Mucosa of rectum (tissue), 2 donors: ENCODE measurements at regions not wholly inside any gene's neighbourhood (a gene's known extent, or its start where the extent isn't known, plus 50 kb on each side); places are given as distances from the start of the nearest gene placed in this dataset.

Source experiments
- H3K27ac ChIP-seq, 2 donors: one replicate each; pipeline ENCODE4 v1.7.0; 2013; ENCODE audit warnings: inconsistent platforms in 2 of 2, low read depth in 2 of 2, low read length in 2 of 2
- H3K27me3 ChIP-seq, 2 donors: one replicate each; pipeline ENCODE4 v1.7.0; 2013; ENCODE audit warnings: low read length in 2 of 2; ENCODE audit not compliant: control insufficient read depth in 2 of 2, insufficient read depth in 2 of 2
- H3K36me3 ChIP-seq, 2 donors: one replicate each; pipeline ENCODE4 v1.7.0; 2013; ENCODE audit warnings: low read length in 2 of 2; ENCODE audit not compliant: control insufficient read depth in 2 of 2, insufficient read depth in 2 of 2
- H3K4me1 ChIP-seq, 2 donors: one replicate each; pipeline ENCODE4 v1.7.0; 2013; ENCODE audit warnings: low read length in 2 of 2, mild to moderate bottlenecking in 1 of 2; ENCODE audit not compliant: control insufficient read depth in 2 of 2, insufficient read depth in 2 of 2
- H3K4me3 ChIP-seq, 2 donors: one replicate each; pipeline ENCODE4 v1.7.0; 2013; ENCODE audit warnings: low read length in 2 of 2
- H3K9ac ChIP-seq, 2 donors: one replicate each; pipeline ENCODE4 v1.7.0; 2013; ENCODE audit warnings: low read length in 2 of 2, low read depth in 1 of 2, mild to moderate bottlenecking in 1 of 2
- H3K9me3 ChIP-seq, 2 donors: one replicate each; pipeline ENCODE4 v1.7.0; 2013; ENCODE audit warnings: low read length in 2 of 2; ENCODE audit not compliant: control insufficient read depth in 2 of 2
- donor health status: healthy.
- donor health status: Normal muscosa, but diverticular disease.

DNA sequence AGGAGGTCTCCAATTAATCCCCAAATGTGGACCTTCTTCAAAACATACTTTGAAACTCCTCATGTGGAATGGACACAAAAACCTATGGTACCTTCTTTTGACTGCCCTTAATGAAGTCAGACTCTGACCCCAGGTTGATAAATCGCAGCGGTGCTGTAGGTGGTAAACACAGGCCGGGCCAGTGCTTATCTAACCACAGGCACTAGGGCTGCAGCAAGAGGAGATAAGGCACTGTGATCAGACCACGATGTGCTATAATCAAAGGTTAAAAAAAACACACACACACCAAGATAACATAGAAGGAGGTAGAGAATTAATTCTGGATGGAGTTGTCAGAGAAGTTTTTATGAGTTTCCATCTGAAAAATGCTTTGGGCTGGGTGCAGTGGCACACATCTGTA, 52.3 kb upstream of the SIPA1L2 start:
- H3K9me3 ChIP-seq, result no peaks in the 10 kb centered on the region
- H3K36me3 ChIP-seq, result no peaks in the 10 kb centered on the region
- H3K27me3 ChIP-seq, result no peaks in the 10 kb centered on the region
- peak overlapping the region; percentile 19 to 54 for H3K27ac ChIP-seq
- H3K9ac ChIP-seq, result no peak overlapping the region
- no peak overlapping the region for H3K4me3 ChIP-seq
- H3K4me1 ChIP-seq, result peaks cover 2 to 27% of the 10 kb centered on the region in 2 donors

DNA sequence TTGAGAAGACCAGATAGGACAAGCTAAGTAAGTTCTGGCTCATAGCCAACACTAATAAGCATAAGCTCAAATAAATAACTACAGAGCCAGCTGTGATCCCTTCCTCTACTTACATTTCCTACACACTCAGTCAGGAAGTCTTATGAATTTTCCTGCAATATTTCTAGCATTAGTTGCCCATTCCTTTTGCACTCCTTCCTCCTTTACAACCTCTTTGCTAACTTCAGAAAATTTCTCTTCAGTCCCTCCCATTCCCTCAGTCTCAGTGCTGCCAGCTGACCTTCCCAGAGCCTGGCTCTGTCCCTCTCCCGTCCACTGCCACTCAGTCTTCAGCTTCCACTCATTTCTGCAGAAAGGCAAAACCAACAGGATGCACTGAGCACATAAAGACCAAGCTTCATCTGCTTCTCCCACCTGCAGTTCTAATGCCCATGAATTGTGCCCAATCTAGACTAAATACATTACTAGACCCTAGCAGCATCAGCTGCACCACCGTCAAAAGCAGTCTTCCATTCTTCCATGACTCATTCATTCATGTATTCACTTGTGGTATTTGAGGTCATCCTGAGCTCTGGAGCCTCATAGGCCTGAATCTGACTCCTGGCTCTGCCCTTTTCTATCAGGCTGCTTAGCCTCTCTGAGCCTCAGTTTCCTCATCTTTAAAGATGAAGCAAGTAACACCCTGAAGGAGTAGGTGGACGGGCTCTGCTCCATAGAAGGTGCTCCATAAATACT, 54.6 kb upstream of the SIPA1L2 start:
- Histone ChIP-seq H3K27ac (no peak overlapping the region), H3K4me1 (peaks cover 6 to 20% of the 10 kb centered on the region in 2 donors), H3K36me3 (no peaks in the 10 kb centered on the region), H3K9me3 (no peaks in the 10 kb centered on the region), H3K27me3 (no peaks in the 10 kb centered on the region), H3K9ac (no peak overlapping the region), H3K4me3 (no peak overlapping the region)

- Histone ChIP-seq H3K27ac (no peak overlapping the region), H3K36me3 (no peaks in the 10 kb centered on the region), H3K9me3 (no peaks in the 10 kb centered on the region), H3K4me1 (peaks cover 13 to 18% of the 10 kb centered on the region in 2 donors), H3K27me3 (no peaks in the 10 kb centered on the region), H3K4me3 (no peak overlapping the region), H3K9ac (no peak overlapping the region)
Measured at GRCh38 chr1:232686346-232686745, 56.4 kb upstream of the SIPA1L2 start.

GRCh38 chr1:232687304-232687703, 57.4 kb upstream of the SIPA1L2 start:
- Histone ChIP-seq H3K36me3 (no peaks in the 10 kb centered on the region), H3K4me3 (no peak overlapping the region), H3K9me3 (no peaks in the 10 kb centered on the region), H3K4me1 (peaks cover 13 to 20% of the 10 kb centered on the region in 2 donors), H3K9ac (no peak overlapping the region), H3K27me3 (no peaks in the 10 kb centered on the region), H3K27ac (no peak overlapping the region)

DNA sequence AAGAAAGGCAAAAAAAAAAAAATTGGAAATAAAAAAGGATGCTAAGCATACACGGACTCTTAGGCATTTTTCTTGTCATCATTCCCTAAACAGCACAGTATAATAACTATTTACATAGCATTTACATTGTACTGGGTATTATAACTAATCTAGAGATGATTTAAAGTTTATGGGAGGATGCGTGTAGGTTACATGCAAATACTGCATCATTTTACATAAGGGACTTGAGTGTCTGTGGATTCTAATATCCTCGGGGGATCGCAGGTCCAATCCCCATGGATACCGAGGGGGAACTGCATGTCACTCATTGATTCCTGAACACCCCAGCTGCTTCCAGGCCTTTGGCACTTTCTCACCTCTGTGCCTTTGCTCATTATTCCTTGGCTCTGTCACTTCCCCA, 57.8 kb upstream of the SIPA1L2 start:
- no peak overlapping the region for H3K4me3 ChIP-seq
- no peak overlapping the region for H3K9ac ChIP-seq
- no peak overlapping the region for H3K27ac ChIP-seq
- no peaks in the 10 kb centered on the region for H3K27me3 ChIP-seq
- H3K9me3 ChIP-seq, result no peaks in the 10 kb centered on the region
- no peaks in the 10 kb centered on the region for H3K36me3 ChIP-seq
- peaks cover 13 to 20% of the 10 kb centered on the region in 2 donors for H3K4me1 ChIP-seq

GRCh38 chr1:232688398-232688797, 58.5 kb upstream of the SIPA1L2 start:
- no peak overlapping the region for H3K4me3 ChIP-seq
- H3K9ac ChIP-seq, result no peak overlapping the region
- peaks cover 12 to 17% of the 10 kb centered on the region in 2 donors for H3K4me1 ChIP-seq
- H3K27me3 ChIP-seq, result no peaks in the 10 kb centered on the region
- H3K36me3 ChIP-seq, result no peaks in the 10 kb centered on the region
- no peak overlapping the region for H3K27ac ChIP-seq
- no peaks in the 10 kb centered on the region for H3K9me3 ChIP-seq

- Histone ChIP-seq H3K27ac (peak overlapping the region; percentile 80 to 84), H3K27me3 (no peaks in the 10 kb centered on the region), H3K4me1 (peaks cover 11 to 14% of the 10 kb centered on the region in 2 donors), H3K36me3 (no peaks in the 10 kb centered on the region), H3K9ac (peak overlapping the region; percentile 8 to 41), H3K4me3 (peak overlapping the region; percentile 14 to 48), H3K9me3 (no peaks in the 10 kb centered on the region)
Measured at GRCh38 chr1:232689711-232690110, 59.8 kb upstream of the SIPA1L2 start.

GRCh38 chr1:232690285-232690935, 60.5 kb upstream of the SIPA1L2 start:
- no peaks in the 10 kb centered on the region for H3K36me3 ChIP-seq
- H3K27ac ChIP-seq, result peak overlapping the region; percentile 80 to 84
- H3K4me1 ChIP-seq, result peaks cover 11 to 14% of the 10 kb centered on the region in 2 donors
- peak overlapping the region; percentile 8 to 41 for H3K9ac ChIP-seq
- no peaks in the 10 kb centered on the region for H3K9me3 ChIP-seq
- H3K4me3 ChIP-seq, result peak overlapping the region; percentile 14 to 48
- no peaks in the 10 kb centered on the region for H3K27me3 ChIP-seq

- H3K4me1 ChIP-seq, result peaks cover 14 to 19% of the 10 kb centered on the region in 2 donors
- H3K4me3 ChIP-seq, result no peak overlapping the region
Measured at GRCh38 chr1:232694475-232694874, 64.5 kb upstream of the SIPA1L2 start.

DNA sequence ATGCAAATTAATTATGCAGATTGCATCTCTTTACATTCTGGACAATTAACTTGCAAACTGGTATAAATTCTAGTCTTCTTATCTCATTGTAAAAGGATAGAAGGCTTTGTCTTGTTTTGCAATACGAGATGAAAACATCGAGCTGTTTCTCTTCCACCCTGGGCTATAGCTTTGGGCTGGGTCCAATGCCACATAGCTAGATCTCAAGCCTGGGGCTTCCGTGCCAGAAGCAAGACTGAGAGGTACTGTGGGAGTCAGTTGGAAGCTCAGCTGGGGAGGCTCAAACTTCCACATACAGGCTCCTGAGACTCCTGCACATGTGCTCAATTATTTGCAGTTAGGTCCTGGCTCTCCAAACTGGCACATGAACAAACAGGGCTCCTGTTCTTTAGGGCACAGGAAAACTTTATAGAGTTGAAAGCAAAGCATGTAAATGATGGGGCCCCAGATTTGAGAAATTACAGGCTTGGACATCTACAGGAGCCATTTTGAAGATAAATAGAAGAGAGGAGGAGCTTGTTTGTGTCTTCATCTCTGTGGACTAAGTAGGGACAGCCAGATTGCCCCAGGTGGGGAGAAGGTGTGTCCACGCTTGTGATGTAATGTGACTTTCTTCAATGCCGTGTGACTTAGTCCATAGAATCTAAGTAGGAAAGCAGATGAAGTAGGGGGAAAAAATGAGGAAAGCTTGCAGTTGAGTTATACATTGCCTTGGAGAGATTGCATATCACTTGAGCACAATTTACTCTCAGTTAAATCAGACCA, 65.9 kb upstream of the SIPA1L2 start:
- Histone ChIP-seq H3K4me3 (no peak overlapping the region), H3K9ac (no peak overlapping the region), H3K27ac (no peak overlapping the region), H3K36me3 (no peaks in the 10 kb centered on the region), H3K27me3 (no peaks in the 10 kb centered on the region), H3K4me1 (peaks cover 10 to 12% of the 10 kb centered on the region in 2 donors), H3K9me3 (no peaks in the 10 kb centered on the region)

More at GRCh38 chr1:232694475-232694874, 64.5 kb upstream of the SIPA1L2 start:
- Histone ChIP-seq H3K36me3 (no peaks in the 10 kb centered on the region), H3K9ac (no peak overlapping the region), H3K27me3 (no peaks in the 10 kb centered on the region), H3K27ac (no peak overlapping the region), H3K9me3 (no peaks in the 10 kb centered on the region)
